BE2C (cell line): ENCODE measurements at regions not wholly inside any gene's neighbourhood (a gene's known extent, or its start where the extent isn't known, plus 50 kb on each side); places are given as distances from the start of the nearest gene placed in this dataset.

Experiments
- DNase-seq: peaks from one replicate; pipeline ENCODE4 v3.0.0-alpha.2; 2020
- H3K27me3 ChIP-seq: fragments of 250-450 bp; sonication (Bioruptor Pico); 2 replicates; pipeline ENCODE4 v1.5.1; 2020; ENCODE audit warnings: mild to moderate bottlenecking
- H3K36me3 ChIP-seq: fragments of 250-450 bp; sonication (Bioruptor Pico); 2 replicates; pipeline ENCODE4 v1.5.1; 2020; ENCODE audit warnings: mild to moderate bottlenecking
- H3K4me1 ChIP-seq: fragments of 250-450 bp; sonication (Bioruptor Pico); 2 replicates; pipeline ENCODE4 v1.5.1; 2020
- H3K4me3 ChIP-seq: 2 replicates; pipeline ENCODE4 v1.5.1; 2011; ENCODE audit warnings: low read depth, low read length
- H3K9me3 ChIP-seq: fragments of 250-450 bp; sonication (Bioruptor Pico); 2 replicates; pipeline ENCODE4 v1.5.1; 2020
- TF ChIP-seq, protein P1 (sequence below): IDR thresholded peaks from 2 replicates; pipeline ENCODE4 v1.5.1; 2012; ENCODE audit warnings: mild to moderate bottlenecking, low read depth, low read length

DNA sequence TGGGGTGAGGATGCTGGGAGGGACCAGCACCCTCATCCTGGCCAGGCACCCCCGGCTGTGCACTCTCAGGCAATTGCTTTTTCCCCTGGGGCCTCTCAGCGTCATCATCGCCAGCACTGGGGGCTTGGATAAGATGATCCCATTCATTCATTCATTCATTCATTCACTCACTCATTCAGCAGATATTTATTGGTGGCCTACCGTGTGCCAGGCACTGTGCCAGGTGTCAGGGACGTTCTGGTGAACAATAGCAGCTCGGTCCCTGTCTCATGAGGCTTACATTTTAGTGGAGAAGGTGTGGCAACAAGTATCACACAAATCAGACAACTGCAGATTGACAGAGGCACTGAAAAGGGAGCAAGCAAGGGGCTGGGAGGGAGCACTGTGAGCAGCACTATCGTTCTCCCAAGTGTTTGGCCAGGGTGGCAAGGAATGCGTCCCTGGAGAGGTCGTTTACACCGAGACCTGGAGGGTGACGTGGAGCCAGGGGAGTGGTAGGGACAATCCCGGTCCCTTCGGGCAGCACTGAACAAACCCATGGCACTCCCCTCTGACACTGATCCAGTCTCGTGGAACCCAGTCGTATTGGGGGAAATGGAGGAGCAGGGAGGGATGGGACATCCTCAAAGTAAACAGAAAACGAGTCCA is 124.1 kb downstream of the PAPOLA start:
- TF ChIP-seq, protein P1, sequence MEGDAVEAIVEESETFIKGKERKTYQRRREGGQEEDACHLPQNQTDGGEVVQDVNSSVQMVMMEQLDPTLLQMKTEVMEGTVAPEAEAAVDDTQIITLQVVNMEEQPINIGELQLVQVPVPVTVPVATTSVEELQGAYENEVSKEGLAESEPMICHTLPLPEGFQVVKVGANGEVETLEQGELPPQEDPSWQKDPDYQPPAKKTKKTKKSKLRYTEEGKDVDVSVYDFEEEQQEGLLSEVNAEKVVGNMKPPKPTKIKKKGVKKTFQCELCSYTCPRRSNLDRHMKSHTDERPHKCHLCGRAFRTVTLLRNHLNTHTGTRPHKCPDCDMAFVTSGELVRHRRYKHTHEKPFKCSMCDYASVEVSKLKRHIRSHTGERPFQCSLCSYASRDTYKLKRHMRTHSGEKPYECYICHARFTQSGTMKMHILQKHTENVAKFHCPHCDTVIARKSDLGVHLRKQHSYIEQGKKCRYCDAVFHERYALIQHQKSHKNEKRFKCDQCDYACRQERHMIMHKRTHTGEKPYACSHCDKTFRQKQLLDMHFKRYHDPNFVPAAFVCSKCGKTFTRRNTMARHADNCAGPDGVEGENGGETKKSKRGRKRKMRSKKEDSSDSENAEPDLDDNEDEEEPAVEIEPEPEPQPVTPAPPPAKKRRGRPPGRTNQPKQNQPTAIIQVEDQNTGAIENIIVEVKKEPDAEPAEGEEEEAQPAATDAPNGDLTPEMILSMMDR, result no peak

DNA sequence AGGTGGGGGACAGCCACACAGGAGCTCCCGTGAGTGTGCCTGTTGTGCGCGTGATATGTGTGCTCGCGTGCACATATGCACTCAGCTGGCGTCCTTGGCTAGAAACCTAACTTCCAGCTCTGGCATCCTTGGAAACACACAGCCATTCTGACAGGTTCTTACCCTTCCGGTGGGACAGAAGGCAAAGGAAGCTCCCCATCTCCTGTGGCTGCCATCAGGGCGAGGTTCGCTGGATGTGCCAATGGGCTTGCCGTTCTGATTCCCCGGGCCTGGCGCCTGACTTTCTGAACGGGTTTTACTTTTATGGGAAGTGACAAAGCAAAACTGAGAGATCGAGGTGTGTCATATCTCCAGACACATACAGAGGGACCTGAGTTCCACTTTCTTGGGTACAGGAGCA is 124.7 kb downstream of the PAPOLA start:
- Histone ChIP-seq H3K4me1 (no peaks in the 10 kb centered on the region), H3K27me3 (no peaks in the 10 kb centered on the region)
- DNase-seq, result no peak

More for the DNA sequence above, 124.1 kb downstream of the PAPOLA start:
- Histone ChIP-seq H3K4me3 (no peak overlapping the region), H3K27me3 (no peaks in the 10 kb centered on the region), H3K9me3 (no peaks in the 10 kb centered on the region), H3K36me3 (no peaks in the 10 kb centered on the region), H3K4me1 (no peaks in the 10 kb centered on the region)
- no peak for DNase-seq

DNA sequence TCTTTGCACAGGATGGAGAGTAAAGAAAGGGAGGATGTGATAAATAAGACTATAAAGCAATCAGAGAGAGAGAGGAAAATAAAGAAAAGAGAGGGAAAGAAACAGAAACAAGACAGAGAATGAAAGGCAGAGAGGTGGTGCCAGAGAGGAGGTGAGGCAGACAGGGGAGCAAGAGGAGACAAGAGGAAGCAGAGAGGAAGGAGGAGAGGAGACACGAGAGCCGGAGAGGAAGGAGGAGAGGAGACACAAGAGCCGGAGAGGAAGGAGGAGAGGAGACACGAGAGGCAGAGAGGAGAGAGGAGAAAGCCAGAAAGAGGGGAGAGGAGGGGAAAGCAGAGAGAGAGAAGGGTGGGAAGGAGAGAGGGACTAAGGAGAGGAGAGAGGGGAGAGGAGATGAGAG is 125.2 kb downstream of the PAPOLA start:
- TF ChIP-seq, protein P1, result no peak
- no peak for DNase-seq
- H3K4me1 ChIP-seq, result no peaks in the 10 kb centered on the region

More for the DNA sequence above, 124.7 kb downstream of the PAPOLA start:
- no peak overlapping the region for H3K4me3 ChIP-seq
- TF ChIP-seq, protein P1, result no peak
- no peaks in the 10 kb centered on the region for H3K36me3 ChIP-seq
- no peaks in the 10 kb centered on the region for H3K9me3 ChIP-seq

DNA sequence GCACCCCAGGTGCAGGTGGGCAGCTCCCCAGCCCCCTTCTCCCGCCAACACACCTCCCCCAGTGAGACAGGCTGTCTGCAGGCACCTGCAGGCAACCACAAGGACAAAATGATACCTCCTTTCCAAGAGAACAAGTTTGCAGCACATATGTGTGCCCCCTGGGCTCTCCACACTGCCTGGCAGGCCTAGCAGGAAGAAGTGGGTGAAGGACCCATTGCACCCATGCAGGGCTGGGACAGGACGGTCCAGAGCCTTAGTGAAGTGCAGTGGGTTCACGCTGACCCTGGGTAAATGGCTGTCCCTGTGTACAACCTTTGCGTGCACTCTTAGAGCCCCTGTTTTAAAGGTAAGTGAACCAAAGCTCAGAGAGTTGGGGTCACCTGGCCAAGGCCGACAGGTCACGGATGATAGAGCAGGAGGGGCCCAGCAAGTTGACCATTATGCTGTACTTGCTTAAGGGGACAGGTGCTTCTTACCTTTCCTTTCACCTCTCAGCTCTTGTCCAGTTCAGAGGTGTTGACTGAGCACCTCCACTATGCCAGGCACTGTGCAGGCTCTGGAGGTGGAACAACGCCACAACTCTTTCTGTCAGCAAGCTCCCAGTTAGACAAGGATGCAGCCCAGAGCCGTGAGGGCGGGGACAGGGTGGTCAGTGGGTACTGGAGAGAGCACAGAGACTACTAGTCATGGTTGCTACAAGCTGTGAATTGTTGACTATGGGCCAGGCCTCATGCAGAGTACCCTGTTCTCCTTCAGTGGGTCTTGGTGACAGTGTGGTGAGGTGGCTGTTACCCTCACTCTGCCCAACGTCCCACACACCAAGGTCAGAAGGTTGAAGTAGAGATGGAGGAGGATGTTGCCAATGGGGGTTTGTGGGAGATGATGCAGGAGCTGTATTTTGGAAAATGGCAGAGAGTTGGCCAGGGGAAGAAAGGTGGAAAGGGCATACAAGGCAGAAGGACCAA is 125.9 kb downstream of the PAPOLA start:
- Histone ChIP-seq H3K4me1 (no peaks in the 10 kb centered on the region), H3K27me3 (no peaks in the 10 kb centered on the region), H3K9me3 (no peaks in the 10 kb centered on the region), H3K4me3 (no peak overlapping the region), H3K36me3 (no peaks in the 10 kb centered on the region)
- DNase-seq, result no peak
- TF ChIP-seq, protein P1, result no peak

More for the DNA sequence above, 125.2 kb downstream of the PAPOLA start:
- Histone ChIP-seq H3K9me3 (no peaks in the 10 kb centered on the region), H3K27me3 (no peaks in the 10 kb centered on the region), H3K4me3 (no peak overlapping the region), H3K36me3 (no peaks in the 10 kb centered on the region)

DNA sequence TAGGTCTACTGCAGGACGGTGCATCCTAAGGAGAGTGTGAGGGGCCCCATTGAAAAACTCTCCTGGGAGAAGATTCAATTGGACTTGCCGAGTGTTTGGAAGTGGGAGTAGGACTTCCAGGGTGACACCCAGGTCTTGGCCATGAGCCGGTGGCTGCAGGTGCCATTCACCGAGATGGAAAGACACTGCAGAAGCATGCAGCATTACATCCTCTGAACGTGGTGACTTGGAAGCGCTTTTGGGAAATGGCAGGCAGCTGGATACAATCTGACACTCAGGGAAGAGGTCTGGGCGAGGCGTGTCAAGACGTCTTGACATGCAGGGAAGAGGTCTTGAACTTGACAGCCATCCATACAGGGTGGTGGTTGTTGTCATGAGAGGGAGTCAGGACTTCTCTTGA is 126.9 kb downstream of the PAPOLA start:
- H3K36me3 ChIP-seq, result no peaks in the 10 kb centered on the region
- TF ChIP-seq, protein P1, result no peak
- H3K4me1 ChIP-seq, result no peaks in the 10 kb centered on the region
- no peak for DNase-seq
- no peak overlapping the region for H3K4me3 ChIP-seq
- H3K9me3 ChIP-seq, result no peaks in the 10 kb centered on the region
- H3K27me3 ChIP-seq, result no peaks in the 10 kb centered on the region
